Smooth muscle cell (in vitro differentiated cells): ENCODE measurements at regions not wholly inside any gene's neighbourhood (a gene's known extent, or its start where the extent isn't known, plus 50 kb on each side); places are given as distances from the start of the nearest gene placed in this dataset.

ENCODE experiments used
- DNase-seq: peaks from one replicate; lab custom pipeline; 2025; ENCODE audit not compliant: unreplicated experiment; lab: John Stamatoyannopoulos, UW
- H2AFZ ChIP-seq: fragments of 200-600 bp; sonication (generic); 2 replicates; pipeline ENCODE4 v1.6.0; 2016; ENCODE audit warnings: antibody characterized with exemption, low read depth, mild to moderate bottlenecking
- H3F3A ChIP-seq: fragments of 200-600 bp; sonication (generic); 2 replicates; pipeline ENCODE4 v1.6.0; 2017; ENCODE audit warnings: antibody characterized with exemption, low read depth
- H3K27ac ChIP-seq: fragments of 200-600 bp; sonication (generic); 2 replicates; pipeline ENCODE4 v1.5.1; 2016; ENCODE audit warnings: low read depth, mild to moderate bottlenecking
- H3K27me3 ChIP-seq: fragments of 200-600 bp; sonication (generic); 2 replicates; pipeline ENCODE4 v1.6.1; 2016; ENCODE audit warnings: low read depth, mild to moderate bottlenecking
- H3K36me3 ChIP-seq: fragments of 200-600 bp; sonication (generic); 2 replicates; pipeline ENCODE4 v1.5.1; 2016; ENCODE audit warnings: low read depth
- H3K4me1 ChIP-seq: fragments of 200-600 bp; sonication (generic); 2 replicates; pipeline ENCODE4 v1.5.1; 2016; ENCODE audit warnings: low read depth
- H3K4me2 ChIP-seq: fragments of 200-600 bp; sonication (generic); 2 replicates; pipeline ENCODE4 v1.6.0; 2016; ENCODE audit warnings: mild to moderate bottlenecking
- H3K4me3 ChIP-seq: fragments of 200-600 bp; sonication (generic); 2 replicates; pipeline ENCODE4 v1.5.1; 2016; ENCODE audit warnings: mild to moderate bottlenecking
- H3K79me2 ChIP-seq: fragments of 200-600 bp; sonication (generic); 2 replicates; pipeline ENCODE4 v1.6.0; 2016; ENCODE audit warnings: low read depth, mild to moderate bottlenecking
- H3K9ac ChIP-seq: fragments of 200-600 bp; sonication (generic); 2 replicates; pipeline ENCODE4 v1.6.0; 2016; ENCODE audit warnings: low read depth
- H3K9me3 ChIP-seq: fragments of 200-600 bp; sonication (generic); replicated peaks from 2 replicates; pipeline ENCODE4 v1.5.1; 2016; ENCODE audit warnings: low read depth
- H4K20me1 ChIP-seq: fragments of 200-600 bp; sonication (generic); 2 replicates; pipeline ENCODE4 v1.6.0; 2016; ENCODE audit warnings: low read depth
- WGBS: methylation state at CpG from one replicate; pipeline ENCODE4 v1.1.7; 2016; ENCODE audit warnings: low lambda C conversion rate; 5-methylcytosine and 5-hydroxymethylcytosine counted together
- TF ChIP-seq, protein P1 (sequence below): fragments of 200-600 bp; sonication (generic); IDR thresholded peaks from 2 replicates; pipeline ENCODE4 v1.5.1; 2017; ENCODE audit warnings: borderline replicate concordance, mild to moderate bottlenecking, antibody characterized with exemption; ENCODE audit not compliant: insufficient read depth, poor library complexity, severe bottlenecking

DNA sequence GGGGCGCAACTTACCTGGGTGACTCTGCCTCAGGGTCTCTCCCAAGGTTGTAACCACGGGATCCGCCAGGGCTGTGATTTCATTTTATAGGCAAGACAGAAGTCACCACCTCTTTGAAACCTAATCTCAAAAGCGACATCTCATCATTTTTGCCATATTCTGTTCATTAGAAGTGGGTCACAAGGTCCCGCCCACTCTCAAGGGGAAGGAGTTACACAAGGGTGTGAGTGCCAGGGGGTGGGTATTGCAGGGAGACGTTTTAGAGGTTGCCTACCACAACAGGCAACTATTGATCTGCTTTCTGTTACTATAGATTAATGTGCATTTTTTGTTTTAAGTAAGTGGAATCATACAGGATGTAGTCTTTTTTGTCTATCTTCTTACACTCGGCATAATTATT lies 56.6 kb upstream of the ADPGK start:
- no peaks in the 10 kb centered on the region for H4K20me1 ChIP-seq
- no peaks in the 10 kb centered on the region for H3K36me3 ChIP-seq
- no peak overlapping the region for H2AFZ ChIP-seq
- H3K4me1 ChIP-seq, result no peaks in the 10 kb centered on the region
- H3K9ac ChIP-seq, result no peak overlapping the region
- H3K27ac ChIP-seq, result no peak overlapping the region
- WGBS, result 81% methylated on average over 7 of the region's 7 CpGs
- H3F3A ChIP-seq, result no peaks in the 10 kb centered on the region
- H3K79me2 ChIP-seq, result no peaks in the 10 kb centered on the region
- peaks cover 9% of the 10 kb centered on the region for H3K27me3 ChIP-seq
- no peak for DNase-seq
- no peak overlapping the region for H3K4me2 ChIP-seq
- TF ChIP-seq, protein P1, sequence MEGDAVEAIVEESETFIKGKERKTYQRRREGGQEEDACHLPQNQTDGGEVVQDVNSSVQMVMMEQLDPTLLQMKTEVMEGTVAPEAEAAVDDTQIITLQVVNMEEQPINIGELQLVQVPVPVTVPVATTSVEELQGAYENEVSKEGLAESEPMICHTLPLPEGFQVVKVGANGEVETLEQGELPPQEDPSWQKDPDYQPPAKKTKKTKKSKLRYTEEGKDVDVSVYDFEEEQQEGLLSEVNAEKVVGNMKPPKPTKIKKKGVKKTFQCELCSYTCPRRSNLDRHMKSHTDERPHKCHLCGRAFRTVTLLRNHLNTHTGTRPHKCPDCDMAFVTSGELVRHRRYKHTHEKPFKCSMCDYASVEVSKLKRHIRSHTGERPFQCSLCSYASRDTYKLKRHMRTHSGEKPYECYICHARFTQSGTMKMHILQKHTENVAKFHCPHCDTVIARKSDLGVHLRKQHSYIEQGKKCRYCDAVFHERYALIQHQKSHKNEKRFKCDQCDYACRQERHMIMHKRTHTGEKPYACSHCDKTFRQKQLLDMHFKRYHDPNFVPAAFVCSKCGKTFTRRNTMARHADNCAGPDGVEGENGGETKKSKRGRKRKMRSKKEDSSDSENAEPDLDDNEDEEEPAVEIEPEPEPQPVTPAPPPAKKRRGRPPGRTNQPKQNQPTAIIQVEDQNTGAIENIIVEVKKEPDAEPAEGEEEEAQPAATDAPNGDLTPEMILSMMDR, result no peak
- H3K4me3 ChIP-seq, result no peak overlapping the region
- H3K9me3 ChIP-seq, result no peaks in the 10 kb centered on the region

DNA sequence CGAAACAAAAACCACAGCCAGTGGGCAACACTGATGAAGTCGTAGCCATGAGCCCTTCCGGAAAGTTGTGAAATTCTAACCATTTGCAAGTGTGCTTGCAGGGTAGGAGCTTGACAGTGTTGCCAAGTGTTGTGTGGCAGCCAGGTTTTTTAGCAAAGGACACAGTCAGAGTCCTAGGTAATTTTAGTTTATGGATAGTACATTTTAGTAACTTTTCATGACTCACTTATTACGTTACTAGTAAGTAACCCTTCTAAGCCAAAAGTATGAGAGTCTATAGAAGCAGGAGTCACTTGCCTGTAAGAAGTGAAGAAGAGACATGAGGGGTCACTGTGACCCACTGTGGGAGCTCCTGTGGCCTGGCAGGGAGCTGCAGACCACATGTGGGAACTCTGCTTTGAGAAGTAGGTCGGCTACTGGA lies 54.8 kb upstream of the ADPGK start:
- Histone ChIP-seq H3K9ac (no peak overlapping the region), H3K27me3 (peaks cover 11% of the 10 kb centered on the region), H3K4me2 (no peak overlapping the region), H2AFZ (no peak overlapping the region), H3K36me3 (no peaks in the 10 kb centered on the region), H3K79me2 (no peaks in the 10 kb centered on the region), H3K4me1 (no peaks in the 10 kb centered on the region), H3F3A (no peaks in the 10 kb centered on the region), H3K27ac (no peak overlapping the region), H3K9me3 (no peaks in the 10 kb centered on the region), H3K4me3 (no peak overlapping the region), H4K20me1 (no peaks in the 10 kb centered on the region)
- 85% methylated on average over 5 of the region's 5 CpGs for WGBS
- TF ChIP-seq, protein P1, result no peak
- DNase-seq, result no peak

DNA sequence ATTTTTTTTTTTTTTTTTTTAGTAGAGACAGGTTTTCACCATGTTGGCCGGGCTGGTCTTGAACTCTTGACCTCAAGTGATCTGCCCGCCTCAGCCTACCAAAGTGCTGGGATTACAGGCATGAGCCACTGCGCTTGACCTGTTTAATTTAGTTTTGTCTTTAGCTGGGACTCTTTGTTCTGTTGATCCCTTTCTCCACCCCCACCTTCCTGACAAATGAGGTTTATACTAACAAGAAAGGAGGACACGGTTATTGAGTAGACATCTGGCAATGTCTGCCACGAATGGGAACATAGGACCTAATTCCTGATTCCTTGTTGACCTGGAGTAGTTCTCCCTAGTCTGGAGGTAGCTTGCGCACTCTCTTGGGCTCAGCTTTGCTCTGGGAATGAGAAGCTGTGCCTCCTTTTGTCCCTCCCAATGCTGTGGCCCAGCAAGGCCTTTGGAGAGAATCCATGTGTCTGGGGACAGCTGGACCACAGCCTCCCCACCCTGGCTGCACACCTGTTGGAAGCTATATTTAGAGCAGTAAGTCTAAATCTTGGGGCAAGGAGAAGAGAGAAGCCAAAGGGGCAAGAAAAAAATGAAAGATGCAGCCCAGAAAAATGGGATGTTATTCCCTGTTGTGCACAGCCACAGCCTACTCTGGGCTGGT lies 53.2 kb upstream of the ADPGK start:
- DNase-seq, result no peak
- H3K4me2 ChIP-seq, result no peak overlapping the region
- no peaks in the 10 kb centered on the region for H3F3A ChIP-seq
- H4K20me1 ChIP-seq, result no peaks in the 10 kb centered on the region
- no peak overlapping the region for H3K4me3 ChIP-seq
- H3K9me3 ChIP-seq, result no peaks in the 10 kb centered on the region
- 87% methylated on average over 6 of the region's 6 CpGs for WGBS
- H3K27ac ChIP-seq, result no peak overlapping the region
- H3K79me2 ChIP-seq, result no peaks in the 10 kb centered on the region
- no peak overlapping the region for H2AFZ ChIP-seq
- TF ChIP-seq, protein P1, result no peak
- peaks cover 17% of the 10 kb centered on the region for H3K27me3 ChIP-seq
- H3K36me3 ChIP-seq, result no peaks in the 10 kb centered on the region
- no peak overlapping the region for H3K9ac ChIP-seq
- H3K4me1 ChIP-seq, result no peaks in the 10 kb centered on the region

DNA sequence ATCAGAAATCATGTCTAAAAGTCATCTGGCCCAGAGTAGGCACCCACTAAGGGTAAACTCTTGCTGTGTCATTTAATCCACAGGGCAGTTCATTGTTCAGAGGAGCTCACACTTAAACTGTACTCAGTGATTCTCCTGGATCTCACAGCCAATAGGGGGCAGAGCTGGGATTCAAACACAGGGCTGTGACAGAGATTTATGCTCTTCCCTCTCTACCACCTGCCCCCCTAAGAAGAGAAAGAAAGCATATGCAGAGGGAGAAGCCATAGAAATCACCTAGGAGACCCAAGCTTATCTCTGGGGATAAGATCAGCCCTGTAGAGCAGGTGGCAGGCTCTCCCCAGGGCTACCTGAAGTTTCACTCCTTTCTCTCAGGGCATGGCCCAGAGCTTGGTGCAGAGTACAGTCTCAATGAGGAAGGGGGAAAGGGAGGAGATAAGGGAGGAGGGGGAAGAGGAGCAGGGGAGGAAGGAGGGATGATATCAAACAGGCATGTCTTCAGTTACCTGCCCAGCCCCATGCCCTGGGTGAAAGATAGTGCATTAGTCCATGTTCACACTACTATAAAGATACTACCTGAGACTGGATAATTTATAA lies 51.8 kb upstream of the ADPGK start:
- H4K20me1 ChIP-seq, result no peaks in the 10 kb centered on the region
- TF ChIP-seq, protein P1, result no peak
- no peaks in the 10 kb centered on the region for H3K36me3 ChIP-seq
- H3K79me2 ChIP-seq, result no peaks in the 10 kb centered on the region
- peaks cover 11% of the 10 kb centered on the region for H3K27me3 ChIP-seq
- no peaks in the 10 kb centered on the region for H3F3A ChIP-seq
- no peak overlapping the region for H3K27ac ChIP-seq
- H2AFZ ChIP-seq, result no peak overlapping the region
- H3K4me1 ChIP-seq, result no peaks in the 10 kb centered on the region
- H3K9me3 ChIP-seq, result no peaks in the 10 kb centered on the region
- H3K4me2 ChIP-seq, result no peak overlapping the region
- no peak overlapping the region for H3K4me3 ChIP-seq
- DNase-seq, result no peak
- no peak overlapping the region for H3K9ac ChIP-seq
